ENCODE measurements at regions not wholly inside any gene's neighbourhood (a gene's known extent, or its start where the extent isn't known, plus 50 kb on each side); places are given as distances from the start of the nearest gene placed in this dataset.

GRCh38 chr6:115612796-115613479, 447.8 kb downstream of the FRK start:
- TF ChIP-seq CTCF (IDR thresholded peaks at IDR 0.05) (no peak), FOSL2 (IDR thresholded peaks at IDR 0.05; ENCODE audit: borderline replicate concordance, low read depth) (no peak), RFX5 (IDR thresholded peaks at IDR 0.05; ENCODE audit: low read length) (no peak), USF1 (IDR thresholded peaks at IDR 0.05; ENCODE audit: borderline replicate concordance, low read depth) (no peak), EZH2phosphoT487 (IDR thresholded peaks at IDR 0.05; ENCODE audit: borderline replicate concordance, low read depth) (no peak), JUND (IDR thresholded peaks at IDR 0.05) (no peak), REST (IDR thresholded peaks at IDR 0.05; ENCODE audit: low read depth, low read length) (no peak), POLR2AphosphoS5 (IDR thresholded peaks at IDR 0.05; ENCODE audit: low read depth, low read length) (no peak)

Measured in SK-N-SH (cell line).